Uterus (tissue), 2 donors: ENCODE measurements at regions not wholly inside any gene's neighbourhood (a gene's known extent, or its start where the extent isn't known, plus 50 kb on each side); places are given as distances from the start of the nearest gene placed in this dataset.

Experiments used
- POLR2A ChIP-seq, 2 donors: fragments of 450-650 bp; IDR thresholded peaks; one replicate each; pipeline ENCODE4 v1.6.1; 2016; ENCODE audit warnings: antibody characterized with exemption in 2 of 2, mild to moderate bottlenecking in 1 of 2, moderate library complexity in 1 of 2
- TF ChIP-seq, protein P1 (sequence below), 4 experiments: fragments of 200-600 bp in 2 of 4; fragments of 450-650 bp in 2 of 4; sonication (generic) in 2 of 4; IDR thresholded peaks; one replicate each; pipeline ENCODE4 v1.5.1; 2016 to 2019; ENCODE audit warnings: antibody characterized with exemption in 4 of 4, mild to moderate bottlenecking in 2 of 4, moderate library complexity in 1 of 4

DNA sequence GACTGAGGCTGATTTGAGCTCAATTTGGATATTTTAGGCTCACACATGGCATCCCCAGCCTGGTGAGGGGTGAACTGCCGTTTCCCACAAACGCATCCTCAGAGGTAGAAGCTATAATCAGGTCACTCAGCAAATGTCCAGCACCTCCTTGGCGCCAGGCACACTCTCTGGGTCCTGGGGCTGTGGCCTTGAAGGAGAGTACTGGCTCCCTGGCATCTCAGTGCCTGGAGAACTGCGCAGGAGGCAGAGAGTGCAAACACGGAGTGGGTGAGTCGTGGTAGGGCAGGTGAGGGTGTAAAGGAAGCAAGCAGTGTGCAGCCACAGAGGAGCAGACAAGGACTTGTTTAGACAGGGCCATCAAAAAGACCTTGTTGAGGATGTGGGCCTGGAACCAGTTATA lies 224.0 kb upstream of the ZNF32 start:
- TF ChIP-seq, protein P1, sequence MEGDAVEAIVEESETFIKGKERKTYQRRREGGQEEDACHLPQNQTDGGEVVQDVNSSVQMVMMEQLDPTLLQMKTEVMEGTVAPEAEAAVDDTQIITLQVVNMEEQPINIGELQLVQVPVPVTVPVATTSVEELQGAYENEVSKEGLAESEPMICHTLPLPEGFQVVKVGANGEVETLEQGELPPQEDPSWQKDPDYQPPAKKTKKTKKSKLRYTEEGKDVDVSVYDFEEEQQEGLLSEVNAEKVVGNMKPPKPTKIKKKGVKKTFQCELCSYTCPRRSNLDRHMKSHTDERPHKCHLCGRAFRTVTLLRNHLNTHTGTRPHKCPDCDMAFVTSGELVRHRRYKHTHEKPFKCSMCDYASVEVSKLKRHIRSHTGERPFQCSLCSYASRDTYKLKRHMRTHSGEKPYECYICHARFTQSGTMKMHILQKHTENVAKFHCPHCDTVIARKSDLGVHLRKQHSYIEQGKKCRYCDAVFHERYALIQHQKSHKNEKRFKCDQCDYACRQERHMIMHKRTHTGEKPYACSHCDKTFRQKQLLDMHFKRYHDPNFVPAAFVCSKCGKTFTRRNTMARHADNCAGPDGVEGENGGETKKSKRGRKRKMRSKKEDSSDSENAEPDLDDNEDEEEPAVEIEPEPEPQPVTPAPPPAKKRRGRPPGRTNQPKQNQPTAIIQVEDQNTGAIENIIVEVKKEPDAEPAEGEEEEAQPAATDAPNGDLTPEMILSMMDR (IDR thresholded peaks at IDR 0.05): no peak
- no peak for TF ChIP-seq POLR2A (IDR thresholded peaks at IDR 0.05)
